Activated CD8-positive, alpha-beta memory T cell treated with anti-CD3 and anti-CD28 coated beads, Interleukin-2, amount 50 U/mL, for 1 hour (primary cell): ENCODE measurements at regions not wholly inside any gene's neighbourhood (a gene's known extent, or its start where the extent isn't known, plus 50 kb on each side); places are given as distances from the start of the nearest gene placed in this dataset.

ENCODE experiments used
- DNase-seq: peaks from one replicate; pipeline ENCODE4 v3.0.0-alpha.2; 2020; ENCODE audit errors: extremely low read depth

GRCh38 chr12:124396544-124397398 lies 101.9 kb downstream of the RFLNA start:
- DNase-seq: no peak

GRCh38 chr12:124395986-124396385 lies 101.1 kb downstream of the RFLNA start:
- no peak for DNase-seq

GRCh38 chr12:124395284-124395752 lies 100.4 kb downstream of the RFLNA start:
- no peak for DNase-seq

GRCh38 chr12:124394462-124395128 lies 99.7 kb downstream of the RFLNA start:
- DNase-seq: no peak

GRCh38 chr12:124393831-124394230 lies 98.9 kb downstream of the RFLNA start:
- DNase-seq: no peak

GRCh38 chr12:124393414-124393790 lies 98.5 kb downstream of the RFLNA start:
- DNase-seq: no peak

- no peak for DNase-seq
Observed at GRCh38 chr12:124392667-124393413, 97.9 kb downstream of the RFLNA start.

GRCh38 chr12:124392271-124392666 lies 97.4 kb downstream of the RFLNA start:
- DNase-seq: no peak

GRCh38 chr12:124391340-124392261 lies 96.7 kb downstream of the RFLNA start:
- DNase-seq: no peak

GRCh38 chr12:124390442-124391097 lies 95.7 kb downstream of the RFLNA start:
- DNase-seq: no peak

- DNase-seq: no peak
Observed at GRCh38 chr12:124389725-124390441, 95.0 kb downstream of the RFLNA start.

GRCh38 chr12:124389138-124389724 lies 94.3 kb downstream of the RFLNA start:
- peak; percentile 51 for DNase-seq

- DNase-seq: no peak
Observed at GRCh38 chr12:124388679-124389137, 93.8 kb downstream of the RFLNA start.

GRCh38 chr12:124388038-124388671 lies 93.3 kb downstream of the RFLNA start:
- no peak for DNase-seq

GRCh38 chr12:124387528-124387911 lies 92.6 kb downstream of the RFLNA start:
- DNase-seq: no peak

- no peak for DNase-seq
Observed at GRCh38 chr12:124386661-124387527, 92.0 kb downstream of the RFLNA start.

GRCh38 chr12:124386059-124386458 lies 91.2 kb downstream of the RFLNA start:
- DNase-seq: no peak
